ENCODE measurements at regions not wholly inside any gene's neighbourhood (a gene's known extent, or its start where the extent isn't known, plus 50 kb on each side); places are given as distances from the start of the nearest gene placed in this dataset.

GRCh38 chr4:164384416-164384815 lies 369.5 kb upstream of the SMIM31 start:
- H3K27ac ChIP-seq (ENCODE audit: low read depth in 1 of 2, low read length in 2 of 2): no peak overlapping the region
- H3K4me3 ChIP-seq (ENCODE audit: low read depth in 1 of 3, low read length in 3 of 3): no peak overlapping the region
- H3K4me1 ChIP-seq (ENCODE audit: control insufficient read depth in 4 of 4, insufficient read depth in 4 of 4, low read length in 3 of 4): peaks cover 0 to 7% (median 3%) of the 10 kb centered on the region in 4 donors
- H3K27me3 ChIP-seq (ENCODE audit: control insufficient read depth in 4 of 4, insufficient read depth in 4 of 4, low read length in 3 of 4): peaks cover 0 to 10% (median 0%) of the 10 kb centered on the region in 4 donors
- TF ChIP-seq EGR1 (IDR thresholded peaks at IDR 0.05; ENCODE audit: low read depth in 2 of 2): no peak
- TF ChIP-seq GABPA (IDR thresholded peaks at IDR 0.05 in 1 of 2, conservative IDR thresholded peaks at IDR 0.05 in 1 of 2): no peak
- no peak for TF ChIP-seq HNF4G (IDR thresholded peaks at IDR 0.05)
- no peak for TF ChIP-seq FOXA1 (IDR thresholded peaks at IDR 0.05)
- TF ChIP-seq SP1 (IDR thresholded peaks at IDR 0.05): no peak
- no peak for TF ChIP-seq CTCF (IDR thresholded peaks at IDR 0.05; ENCODE audit: low read depth, low read length, missing input control)
- TF ChIP-seq REST (IDR thresholded peaks at IDR 0.05): no peak
- TF ChIP-seq NR2F2 (IDR thresholded peaks at IDR 0.05): no peak
- no peak for TF ChIP-seq MAX (IDR thresholded peaks at IDR 0.05)
- TF ChIP-seq FOXA2 (IDR thresholded peaks at IDR 0.05): no peak
- no peak for TF ChIP-seq TAF1 (conservative IDR thresholded peaks at IDR 0.05)
- TF ChIP-seq HNF4A (conservative IDR thresholded peaks at IDR 0.05): no peak
- no peak for TF ChIP-seq ZBTB33 (IDR thresholded peaks at IDR 0.05)
- no peak for TF ChIP-seq ATF3 (IDR thresholded peaks at IDR 0.05)
- WGBS: 64% methylated on average over 8 of the region's 8 CpGs
- DNase-seq (ENCODE audit: low spot score): no peak
- no peaks in the 10 kb centered on the region for H3K9me3 ChIP-seq (ENCODE audit: control insufficient read depth in 4 of 4, low read length in 3 of 4)
- no peaks in the 10 kb centered on the region for H3K36me3 ChIP-seq (ENCODE audit: control insufficient read depth in 4 of 4, insufficient read depth in 3 of 4, low read depth in 1 of 4, low read length in 3 of 4)
- no peak overlapping the region for H3K9ac ChIP-seq (ENCODE audit: low read depth in 1 of 2, low read length in 2 of 2)

GRCh38 chr4:164396439-164396838 lies 357.5 kb upstream of the SMIM31 start:
- no peaks in the 10 kb centered on the region for H3K4me1 ChIP-seq (ENCODE audit: control insufficient read depth in 4 of 4, insufficient read depth in 4 of 4, low read length in 3 of 4)
- no peak overlapping the region for H3K9ac ChIP-seq (ENCODE audit: low read depth in 1 of 2, low read length in 2 of 2)
- 42% methylated on average over 4 of the region's 4 CpGs for WGBS
- H3K27me3 ChIP-seq (ENCODE audit: control insufficient read depth in 4 of 4, insufficient read depth in 4 of 4, low read length in 3 of 4): no peaks in the 10 kb centered on the region
- no peak overlapping the region for H3K27ac ChIP-seq (ENCODE audit: low read depth in 1 of 2, low read length in 2 of 2)
- H3K9me3 ChIP-seq (ENCODE audit: control insufficient read depth in 4 of 4, low read length in 3 of 4): no peaks in the 10 kb centered on the region
- H3K4me3 ChIP-seq (ENCODE audit: low read depth in 1 of 3, low read length in 3 of 3): no peak overlapping the region
- H3K36me3 ChIP-seq (ENCODE audit: control insufficient read depth in 4 of 4, insufficient read depth in 3 of 4, low read depth in 1 of 4, low read length in 3 of 4): no peaks in the 10 kb centered on the region
- DNase-seq (ENCODE audit: low spot score): no peak
- TF ChIP-seq REST (IDR thresholded peaks at IDR 0.05) (peak; percentile 86), CTCF (IDR thresholded peaks at IDR 0.05; ENCODE audit: low read depth, low read length, missing input control) (no peak)

Measured in liver (tissue), 8 donors.